ENCODE measurements at regions not wholly inside any gene's neighbourhood (a gene's known extent, or its start where the extent isn't known, plus 50 kb on each side); places are given as distances from the start of the nearest gene placed in this dataset.

DNA sequence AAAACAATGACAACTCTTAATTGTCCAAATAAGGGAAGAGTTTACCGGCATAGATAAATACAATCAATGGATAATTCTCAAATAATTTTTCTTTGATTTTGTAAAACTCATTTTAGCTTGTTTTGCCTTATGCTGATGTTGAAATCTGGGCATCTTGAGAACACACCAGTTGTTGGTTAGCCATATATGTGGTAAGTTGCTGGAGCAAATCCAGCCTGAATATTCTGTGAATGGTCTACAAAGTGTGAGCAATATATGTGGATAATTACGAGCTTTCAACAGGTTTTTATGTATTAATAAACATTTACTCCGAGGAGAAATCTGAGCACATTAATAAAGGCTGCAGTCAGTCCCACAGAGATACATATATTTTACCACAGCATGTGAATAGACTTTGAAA, 423.6 kb downstream of the BCKDHB start (continued):
- TF ChIP-seq AR (CRISPR knock-in tag; IDR thresholded peaks at IDR 0.05), result no peak
- no peak for TF ChIP-seq CREM (CRISPR knock-in tag; IDR thresholded peaks at IDR 0.05)
- no peak for TF ChIP-seq ZNF532 (CRISPR knock-in tag; IDR thresholded peaks at IDR 0.05; ENCODE audit: borderline replicate concordance)
- TF ChIP-seq FOXK1 (CRISPR knock-in tag; IDR thresholded peaks at IDR 0.05), result no peak
- no peak for TF ChIP-seq MYBL2 (CRISPR knock-in tag; IDR thresholded peaks at IDR 0.05)
- TF ChIP-seq GTF2I (CRISPR knock-in tag; conservative IDR thresholded peaks at IDR 0.05), result no peak

- H3K27me3 Mint-ChIP-seq (ENCODE audit: low read depth), result no peaks in the 10 kb centered on the region
- no peak overlapping the region for H3K4me3 Mint-ChIP-seq
- peaks cover 4% of the 10 kb centered on the region for H3K9me3 Mint-ChIP-seq
- DNase-seq (ENCODE audit: low spot score) (no peak), ATAC-seq (no peak)
- peaks cover 23% of the 10 kb centered on the region for H3K4me1 Mint-ChIP-seq
- H3K27ac Mint-ChIP-seq, result no peak overlapping the region
- TF ChIP-seq TCF7 (CRISPR knock-in tag; IDR thresholded peaks at IDR 0.05; ENCODE audit: low read depth), result no peak
- TF ChIP-seq ATF3 (CRISPR knock-in tag; conservative IDR thresholded peaks at IDR 0.05), result no peak
- TF ChIP-seq RORB (CRISPR knock-in tag; IDR thresholded peaks at IDR 0.05), result no peak
- TF ChIP-seq ZNF232 (CRISPR knock-in tag; IDR thresholded peaks at IDR 0.05), result no peak
- TF ChIP-seq, protein P1, sequence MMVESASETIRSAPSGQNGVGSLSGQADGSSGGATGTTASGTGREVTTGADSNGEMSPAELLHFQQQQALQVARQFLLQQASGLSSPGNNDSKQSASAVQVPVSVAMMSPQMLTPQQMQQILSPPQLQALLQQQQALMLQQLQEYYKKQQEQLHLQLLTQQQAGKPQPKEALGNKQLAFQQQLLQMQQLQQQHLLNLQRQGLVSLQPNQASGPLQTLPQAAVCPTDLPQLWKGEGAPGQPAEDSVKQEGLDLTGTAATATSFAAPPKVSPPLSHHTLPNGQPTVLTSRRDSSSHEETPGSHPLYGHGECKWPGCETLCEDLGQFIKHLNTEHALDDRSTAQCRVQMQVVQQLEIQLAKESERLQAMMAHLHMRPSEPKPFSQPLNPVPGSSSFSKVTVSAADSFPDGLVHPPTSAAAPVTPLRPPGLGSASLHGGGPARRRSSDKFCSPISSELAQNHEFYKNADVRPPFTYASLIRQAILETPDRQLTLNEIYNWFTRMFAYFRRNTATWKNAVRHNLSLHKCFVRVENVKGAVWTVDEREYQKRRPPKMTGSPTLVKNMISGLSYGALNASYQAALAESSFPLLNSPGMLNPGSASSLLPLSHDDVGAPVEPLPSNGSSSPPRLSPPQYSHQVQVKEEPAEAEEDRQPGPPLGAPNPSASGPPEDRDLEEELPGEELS (CRISPR knock-in tag; IDR thresholded peaks at IDR 0.05), result no peak
- no peaks in the 10 kb centered on the region for H3K36me3 Mint-ChIP-seq
- CTCF ChIA-PET, result no interaction called here
- POLR2A ChIA-PET, result no interaction called here
Observed at GRCh38 chr6:80528115-80528514, 421.6 kb downstream of the BCKDHB start.

- POLR2A ChIA-PET, result no interaction called here
- Mint-ChIP-seq H3K27me3 (ENCODE audit: low read depth) (no peaks in the 10 kb centered on the region), H3K27ac (no peak overlapping the region), H3K36me3 (no peaks in the 10 kb centered on the region), H3K4me1 (peaks cover 28% of the 10 kb centered on the region), H3K4me3 (no peak overlapping the region), H3K9me3 (peaks cover 7% of the 10 kb centered on the region)
- ATAC-seq (no peak), DNase-seq (ENCODE audit: low spot score) (no peak)
- CTCF ChIA-PET, result no interaction called here
- TF ChIP-seq, protein P2, sequence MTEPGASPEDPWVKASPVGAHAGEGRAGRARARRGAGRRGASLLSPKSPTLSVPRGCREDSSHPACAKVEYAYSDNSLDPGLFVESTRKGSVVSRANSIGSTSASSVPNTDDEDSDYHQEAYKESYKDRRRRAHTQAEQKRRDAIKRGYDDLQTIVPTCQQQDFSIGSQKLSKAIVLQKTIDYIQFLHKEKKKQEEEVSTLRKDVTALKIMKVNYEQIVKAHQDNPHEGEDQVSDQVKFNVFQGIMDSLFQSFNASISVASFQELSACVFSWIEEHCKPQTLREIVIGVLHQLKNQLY (CRISPR knock-in tag; IDR thresholded peaks at IDR 0.05), result no peak
- TF ChIP-seq CREM (CRISPR knock-in tag; IDR thresholded peaks at IDR 0.05) (no peak), ELF4 (CRISPR knock-in tag; IDR thresholded peaks at IDR 0.05; ENCODE audit: low read depth) (no peak), FOXP1 (CRISPR knock-in tag; IDR thresholded peaks at IDR 0.05; ENCODE audit: borderline replicate concordance) (no peak), GABPB1 (CRISPR knock-in tag; IDR thresholded peaks at IDR 0.05) (no peak), ETV6 (CRISPR knock-in tag; IDR thresholded peaks at IDR 0.05) (no peak), FOXK1 (CRISPR knock-in tag; IDR thresholded peaks at IDR 0.05) (no peak), AR (CRISPR knock-in tag; IDR thresholded peaks at IDR 0.05) (no peak)
- TF ChIP-seq, protein P3, sequence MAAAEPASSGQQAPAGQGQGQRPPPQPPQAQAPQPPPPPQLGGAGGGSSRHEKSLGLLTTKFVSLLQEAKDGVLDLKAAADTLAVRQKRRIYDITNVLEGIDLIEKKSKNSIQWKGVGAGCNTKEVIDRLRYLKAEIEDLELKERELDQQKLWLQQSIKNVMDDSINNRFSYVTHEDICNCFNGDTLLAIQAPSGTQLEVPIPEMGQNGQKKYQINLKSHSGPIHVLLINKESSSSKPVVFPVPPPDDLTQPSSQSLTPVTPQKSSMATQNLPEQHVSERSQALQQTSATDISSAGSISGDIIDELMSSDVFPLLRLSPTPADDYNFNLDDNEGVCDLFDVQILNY (CRISPR knock-in tag; IDR thresholded peaks at IDR 0.05), result no peak
Observed at GRCh38 chr6:80527552-80528052, 421.1 kb downstream of the BCKDHB start.

Measured in WTC11 (cell line).